ENCODE measurements at regions not wholly inside any gene's neighbourhood (a gene's known extent, or its start where the extent isn't known, plus 50 kb on each side); places are given as distances from the start of the nearest gene placed in this dataset.

GRCh38 chr9:126204708-126205225 lies 121.9 kb upstream of the MVB12B start:
- BruUV-seq (replicated peaks), result no TSS peak
- no peaks in the 10 kb centered on the region for H3K79me2 ChIP-seq (ENCODE audit: low read depth)
- no peaks in the 10 kb centered on the region for H3K9me2 ChIP-seq (ENCODE audit: insufficient read depth)
- ChIA-PET POLR2A (ENCODE audit: unreplicated experiment) (no interaction called here), CTCF (no interaction called here)
- H3K4me2 ChIP-seq, result no peak overlapping the region
- H3K4me3 ChIP-seq, result no peak overlapping the region
- intact Hi-C loops (cut with micrococcal nuclease; ENCODE audit: unreplicated experiment), result no loop called here
- H3K4me1 ChIP-seq (replicated peaks; ENCODE audit: insufficient read depth), result no peaks in the 10 kb centered on the region
- peaks cover 33% of the 10 kb centered on the region for H3K27me3 ChIP-seq (ENCODE audit: insufficient read depth, low read depth)
- H2AFZ ChIP-seq, result no peak overlapping the region
- TF ChIP-seq CTCF (conservative IDR thresholded peaks at IDR 0.05) (no peak), EZH2 (IDR thresholded peaks at IDR 0.05; ENCODE audit: low read depth) (no peak)
- H3K9me3 ChIP-seq (ENCODE audit: insufficient read depth, low read depth), result no peaks in the 10 kb centered on the region; the same call in 1 of the 2 replicates
- no peaks in the 10 kb centered on the region for H4K20me1 ChIP-seq (ENCODE audit: insufficient read depth)
- H3K36me3 ChIP-seq (ENCODE audit: low read depth), result no peaks in the 10 kb centered on the region
- no peak for DNase-seq
- H3F3A ChIP-seq (ENCODE audit: insufficient read depth, low read depth), result no peaks in the 10 kb centered on the region
- H3K27ac ChIP-seq, result no peak overlapping the region

- H2AFZ ChIP-seq, result no peak overlapping the region
- intact Hi-C loops (cut with micrococcal nuclease; ENCODE audit: unreplicated experiment), result no loop called here
These were observed 121.4 kb upstream of the MVB12B start for GRCh38 chr9:126205265-126205664.

GRCh38 chr9:126205845-126206498 lies 120.7 kb upstream of the MVB12B start:
- Histone ChIP-seq H3K9me2 (ENCODE audit: insufficient read depth) (no peaks in the 10 kb centered on the region), H4K20me1 (ENCODE audit: insufficient read depth) (no peaks in the 10 kb centered on the region), H2AFZ (no peak overlapping the region), H3K4me1 (replicated peaks; ENCODE audit: insufficient read depth) (no peaks in the 10 kb centered on the region), H3K36me3 (ENCODE audit: low read depth) (no peaks in the 10 kb centered on the region), H3K4me3 (no peak overlapping the region), H3K9me3 (ENCODE audit: insufficient read depth, low read depth) (no peaks in the 10 kb centered on the region), H3K4me2 (no peak overlapping the region), H3K79me2 (ENCODE audit: low read depth) (no peaks in the 10 kb centered on the region), H3F3A (ENCODE audit: insufficient read depth, low read depth) (no peaks in the 10 kb centered on the region), H3K27me3 (ENCODE audit: insufficient read depth, low read depth) (peaks cover 44% of the 10 kb centered on the region), H3K27ac (no peak overlapping the region)
- BruUV-seq (replicated peaks), result no TSS peak
- ChIA-PET POLR2A (ENCODE audit: unreplicated experiment) (no interaction called here), CTCF (interaction anchor here (0.6 kb wide), 1 partner anchor 67 kb away, joined by 4 read pairs; no protein-coding TSS in a partner anchor)
- TF ChIP-seq EZH2 (IDR thresholded peaks at IDR 0.05; ENCODE audit: low read depth), result no peak
- no peak for TF ChIP-seq CTCF (conservative IDR thresholded peaks at IDR 0.05)
- intact Hi-C loops (cut with micrococcal nuclease; ENCODE audit: unreplicated experiment), result no loop called here
- no peak for DNase-seq

More at GRCh38 chr9:126205265-126205664, 121.4 kb upstream of the MVB12B start:
- ChIA-PET CTCF (no interaction called here), POLR2A (ENCODE audit: unreplicated experiment) (no interaction called here)
- Histone ChIP-seq H4K20me1 (ENCODE audit: insufficient read depth) (no peaks in the 10 kb centered on the region), H3K4me1 (replicated peaks; ENCODE audit: insufficient read depth) (no peaks in the 10 kb centered on the region), H3K4me3 (no peak overlapping the region), H3K27me3 (ENCODE audit: insufficient read depth, low read depth) (peaks cover 38% of the 10 kb centered on the region), H3K36me3 (ENCODE audit: low read depth) (no peaks in the 10 kb centered on the region), H3K27ac (no peak overlapping the region), H3F3A (ENCODE audit: insufficient read depth, low read depth) (no peaks in the 10 kb centered on the region), H3K4me2 (no peak overlapping the region), H3K9me2 (ENCODE audit: insufficient read depth) (no peaks in the 10 kb centered on the region), H3K79me2 (ENCODE audit: low read depth) (no peaks in the 10 kb centered on the region), H3K9me3 (ENCODE audit: insufficient read depth, low read depth) (no peaks in the 10 kb centered on the region; the same call in 1 of the 2 replicates)
- BruUV-seq (replicated peaks), result no TSS peak
- TF ChIP-seq CTCF (conservative IDR thresholded peaks at IDR 0.05) (no peak), EZH2 (IDR thresholded peaks at IDR 0.05; ENCODE audit: low read depth) (no peak)
- DNase-seq, result no peak
